K562 (cell line): ENCODE measurements at regions not wholly inside any gene's neighbourhood (a gene's known extent, or its start where the extent isn't known, plus 50 kb on each side); places are given as distances from the start of the nearest gene placed in this dataset.
"Not testable (repeated sequence)": the region's sequence is repeated elsewhere in the genome, so short reads cannot be mapped to it uniquely, and the experiment has no call there.

Experiments used
- ATAC-seq: fragments of 200-7000 bp; cut with Tn5 transposase; 3 replicates; pipeline ENCODE4 v1.9.1; 2020; ENCODE audit warnings: moderate library complexity
- BruUV-seq: library from RNA; stranded (reverse); fragments of 400-500 nt; replicated peaks from 2 replicates; lab custom pipeline; 2021; lab: Mats Ljungman, UMichigan
- CTCF ChIA-PET: fragments of 300-600 bp; formaldehyde crosslinking; extraction: SDS; loops from one replicate; lab custom pipeline; 2021; ENCODE audit warnings: low intra/inter-chr PET ratio; lab: Yijun Ruan, JAX
- POLR2A ChIA-PET: fragments of 300-600, 350-650 bp; sonication (Branson Sonifier 250); formaldehyde crosslinking; extraction: SDS; loops from one replicate; lab custom pipeline; 2021; ENCODE audit warnings: antibody characterized with exemption, inconsistent platforms; lab: Yijun Ruan, JAX
- DNase-seq, 4 experiments: peaks; one replicate each; pipeline versions ENCODE4 v3.0.0 to v3.0.0-alpha.2; 2011 to 2018; ENCODE audit warnings: low spot score in 3 of 4, mixed read lengths in 3 of 4; ENCODE audit errors: extremely low read depth in 1 of 4
- FAIRE-seq: peaks from 2 replicates; lab custom pipeline; 2011; peaks lifted over from hg19 to GRCh38; lab: Jason Lieb, UNC
- H2AFZ ChIP-seq: 2 replicates; pipeline ENCODE4 v1.6.0; 2011; ENCODE audit warnings: low read depth, low read length, control low read depth, inconsistent platforms
- H3K27ac ChIP-seq: fragments of 200-600 bp; 3 replicates; pipeline ENCODE4 v1.8.0; 2011; ENCODE audit warnings: low read depth, mild to moderate bottlenecking, control low read depth, inconsistent platforms, low read length, moderate library complexity, mixed read lengths; ENCODE audit errors: extremely low read depth
- H3K27me3 ChIP-seq, 2 experiments: fragments of 300-600 bp in 1 of 2; 2 replicates in 1 of 2; 3 replicates in 1 of 2; pipeline versions ENCODE4 v1.6.0 to v1.8.0; 2011; ENCODE audit warnings: inconsistent platforms in 2 of 2, low read length in 2 of 2, mild to moderate bottlenecking in 1 of 2, mixed read lengths in 1 of 2, moderate library complexity in 1 of 2; ENCODE audit not compliant: control insufficient read depth in 2 of 2, insufficient read depth in 2 of 2
- H3K36me3 ChIP-seq: fragments of 300-600 bp; 3 replicates; pipeline ENCODE4 v1.8.0; 2011; ENCODE audit warnings: mild to moderate bottlenecking, low read length, inconsistent platforms; ENCODE audit not compliant: control insufficient read depth, insufficient read depth
- H3K4me1 ChIP-seq, 2 experiments: fragments of 200-600 bp in 1 of 2; replicated peaks in 1 of 2; 2 replicates in 1 of 2; 3 replicates in 1 of 2; pipeline versions ENCODE4 v1.5.1 to v1.8.0; 2011; ENCODE audit warnings: inconsistent platforms in 2 of 2, low read length in 2 of 2, mild to moderate bottlenecking in 1 of 2, mixed read lengths in 1 of 2, moderate library complexity in 1 of 2; ENCODE audit not compliant: control insufficient read depth in 2 of 2, insufficient read depth in 2 of 2
- H3K4me2 ChIP-seq: 2 replicates; pipeline ENCODE4 v1.6.1; 2011; ENCODE audit warnings: low read length, control low read depth, inconsistent platforms, mixed read lengths; ENCODE audit not compliant: insufficient read depth
- H3K4me3 ChIP-seq: fragments of 200-600 bp; sonication (generic), shearing (Covaris generic); 2 replicates; pipeline ENCODE4 v1.5.1; 2016; ENCODE audit warnings: control low read depth, inconsistent platforms
- H3K79me2 ChIP-seq: fragments of 200-600 bp; 3 replicates; pipeline ENCODE4 v1.8.0; 2011; ENCODE audit warnings: low read length, inconsistent platforms; ENCODE audit not compliant: control insufficient read depth, insufficient read depth
- H3K9ac ChIP-seq, 2 experiments: 2 replicates each; pipeline versions ENCODE4 v1.6.0 to v1.6.1; 2011; ENCODE audit warnings: low read depth in 2 of 2, low read length in 2 of 2, control low read depth in 1 of 2, inconsistent platforms in 1 of 2, mild to moderate bottlenecking in 1 of 2, mixed read lengths in 1 of 2; ENCODE audit not compliant: insufficient read depth in 1 of 2
- H3K9me1 ChIP-seq: one replicate; pipeline ENCODE4 v1.6.0; 2011; ENCODE audit warnings: inconsistent platforms, mild to moderate bottlenecking, low read length, moderate library complexity; ENCODE audit not compliant: control insufficient read depth, insufficient read depth
- H3K9me3 ChIP-seq: replicated peaks from 2 replicates; pipeline ENCODE4 v1.5.1; 2011; ENCODE audit warnings: low read depth, low read length, inconsistent platforms; ENCODE audit not compliant: control insufficient read depth, insufficient read depth
- H4K20me1 ChIP-seq: replicated peaks from 2 replicates; pipeline ENCODE4 v1.6.1; 2011; ENCODE audit warnings: low read length, inconsistent platforms, mixed read lengths; ENCODE audit not compliant: control insufficient read depth, insufficient read depth
- HDGF ChIP-seq: fragments of 450-650 bp; IDR thresholded peaks from 2 replicates; pipeline ENCODE4 v1.6.1; 2016
- KAT8 ChIP-seq: fragments of 450-650 bp; IDR thresholded peaks from 2 replicates; pipeline ENCODE4 v1.6.1; 2016; ENCODE audit warnings: low read depth, mild to moderate bottlenecking
- NONO ChIP-seq, 2 experiments: fragments of 200-400 bp in 1 of 2; fragments of 450-650 bp in 1 of 2; formaldehyde crosslinking in 1 of 2; IDR thresholded peaks; 2 replicates each; pipeline ENCODE4 v1.6.1; 2017; ENCODE audit warnings: low read depth in 2 of 2, mild to moderate bottlenecking in 2 of 2, moderate library complexity in 2 of 2, low read length in 1 of 2
- PHB ChIP-seq: fragments of 250-450 bp; sonication (Bioruptor Pico); IDR thresholded peaks from 2 replicates; pipeline ENCODE4 v1.5.0; 2021
- SRSF3 ChIP-seq: fragments of 200-400 bp; formaldehyde crosslinking; IDR thresholded peaks from 2 replicates; pipeline ENCODE4 v1.6.1; 2016; ENCODE audit warnings: mild to moderate bottlenecking, low read length, moderate library complexity; ENCODE audit not compliant: insufficient read depth
- ZBED1 ChIP-seq: IDR thresholded peaks from 2 replicates; pipeline ENCODE4 v1.6.1; 2014
- ZNF717 ChIP-seq: fragments of 250-450 bp; sonication (Bioruptor Pico); IDR thresholded peaks from 2 replicates; pipeline ENCODE4 v1.5.0; 2021
- WGBS: fragments of 100-300 bp; shearing (Covaris generic); methylation state at CpG from one replicate; pipeline ENCODE4 v1.1.6; 2016; ENCODE audit warnings: low coverage, mixed read lengths; ENCODE audit not compliant: insufficient coverage; ENCODE audit errors: missing lambda C conversion rate; 5-methylcytosine and 5-hydroxymethylcytosine counted together
- in situ Hi-C: fragments of 300-500 bp; cut with MboI; formaldehyde crosslinking; loops from 4 replicates; pipeline ENCODE4 v1.15.0; 2018; ENCODE audit warnings: inconsistent platforms, mixed read lengths
- intact Hi-C: fragments of 100-400 bp; cut with micrococcal nuclease; formaldehyde crosslinking; loops from 2 replicates; pipeline ENCODE4 v1.14.2; 2022
- TF ChIP-seq, protein P1 (sequence below): IDR thresholded peaks from 2 replicates; pipeline ENCODE4 v1.6.1; 2011; ENCODE audit warnings: borderline replicate concordance, low read depth, mild to moderate bottlenecking, moderate library complexity, low read length; ENCODE audit not compliant: insufficient read depth, poor library complexity, severe bottlenecking

DNA sequence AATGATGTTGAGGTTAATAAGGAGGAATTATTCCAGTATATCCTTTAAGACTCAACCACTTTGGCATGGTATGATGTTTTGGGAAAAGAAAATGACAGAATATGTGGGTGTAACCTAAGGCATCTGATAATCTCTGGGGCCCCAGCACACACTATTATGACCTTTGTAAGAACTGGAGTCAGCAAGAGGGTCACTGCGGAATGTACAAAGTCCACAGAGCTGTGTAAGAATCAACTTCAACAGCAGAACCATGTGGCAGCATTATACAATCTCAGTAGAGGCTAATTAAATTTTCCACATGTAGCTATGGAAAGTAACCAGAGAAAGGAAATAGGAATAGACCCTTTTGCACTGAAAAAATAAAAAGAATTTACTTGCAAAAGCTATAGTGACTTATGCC is 445.1 kb upstream of the UBE2E3 start:
- Histone ChIP-seq H3K9me1 (no peaks in the 10 kb centered on the region), H4K20me1 (no peaks in the 10 kb centered on the region), H3K4me3 (no peak overlapping the region), H3K9ac (no peak overlapping the region), H3K4me2 (no peak overlapping the region), H3K27ac (no peak overlapping the region), H2AFZ (no peak overlapping the region), H3K79me2 (no peaks in the 10 kb centered on the region), H3K27me3 (no peaks in the 10 kb centered on the region), H3K4me1 (no peaks in the 10 kb centered on the region), H3K36me3 (no peaks in the 10 kb centered on the region), H3K9me3 (no peaks in the 10 kb centered on the region; the same call in 1 of the 2 replicates)
- FAIRE-seq (no peak), DNase-seq (no peak), ATAC-seq (no peak)
- intact Hi-C loops: no loop called here
- TF ChIP-seq KAT8 (no peak), PHB (no peak), ZBED1 (no peak), HDGF (no peak), NONO (IDR thresholded peaks at IDR 0.05; ENCODE audit: low read depth in 2 of 2, low read length in 1 of 2) (no peak), SRSF3 (no peak), ZNF717 (CRISPR knock-in tag) (no peak)
- TF ChIP-seq, protein P1, sequence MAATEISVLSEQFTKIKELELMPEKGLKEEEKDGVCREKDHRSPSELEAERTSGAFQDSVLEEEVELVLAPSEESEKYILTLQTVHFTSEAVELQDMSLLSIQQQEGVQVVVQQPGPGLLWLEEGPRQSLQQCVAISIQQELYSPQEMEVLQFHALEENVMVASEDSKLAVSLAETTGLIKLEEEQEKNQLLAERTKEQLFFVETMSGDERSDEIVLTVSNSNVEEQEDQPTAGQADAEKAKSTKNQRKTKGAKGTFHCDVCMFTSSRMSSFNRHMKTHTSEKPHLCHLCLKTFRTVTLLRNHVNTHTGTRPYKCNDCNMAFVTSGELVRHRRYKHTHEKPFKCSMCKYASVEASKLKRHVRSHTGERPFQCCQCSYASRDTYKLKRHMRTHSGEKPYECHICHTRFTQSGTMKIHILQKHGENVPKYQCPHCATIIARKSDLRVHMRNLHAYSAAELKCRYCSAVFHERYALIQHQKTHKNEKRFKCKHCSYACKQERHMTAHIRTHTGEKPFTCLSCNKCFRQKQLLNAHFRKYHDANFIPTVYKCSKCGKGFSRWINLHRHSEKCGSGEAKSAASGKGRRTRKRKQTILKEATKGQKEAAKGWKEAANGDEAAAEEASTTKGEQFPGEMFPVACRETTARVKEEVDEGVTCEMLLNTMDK: no peak
- no TSS peak for BruUV-seq
- in situ Hi-C loops: no loop called here
- CTCF ChIA-PET: no interaction called here
- WGBS: 27% methylated on average over 1 of the region's 1 CpG
- POLR2A ChIA-PET: interaction anchor here (0.6 kb wide), 1 partner anchor 21 kb away, joined by 3 read pairs; no protein-coding TSS in a partner anchor

DNA sequence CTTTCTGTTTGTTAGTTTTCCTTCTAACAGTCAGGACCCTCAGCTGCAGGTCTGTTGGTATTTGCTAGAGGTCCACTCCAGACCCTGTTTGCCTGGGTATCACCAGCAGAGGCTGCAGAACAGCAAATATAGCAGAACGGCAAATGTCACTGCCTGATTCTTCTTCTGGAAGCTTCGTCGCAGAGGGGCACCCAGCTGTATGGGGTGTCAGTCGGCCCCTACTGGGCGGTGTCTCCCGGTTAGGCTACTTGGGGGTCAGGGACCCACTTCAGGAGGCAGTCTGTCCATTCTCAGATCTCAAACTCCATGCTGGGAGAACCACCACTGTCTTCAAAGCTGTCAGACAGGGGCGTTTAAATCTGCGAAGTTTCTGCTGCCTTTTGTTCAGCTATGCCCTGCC is 448.6 kb upstream of the UBE2E3 start:
- H3K36me3 ChIP-seq, H3K9me1 ChIP-seq, CTCF ChIA-PET, FAIRE-seq, H3K4me3 ChIP-seq, H3K9ac ChIP-seq, H2AFZ ChIP-seq, H3K4me2 ChIP-seq, H3K79me2 ChIP-seq, H3K9me3 ChIP-seq, in situ Hi-C loops, POLR2A ChIA-PET, H3K27me3 ChIP-seq, H3K4me1 ChIP-seq, H3K27ac ChIP-seq, ATAC-seq, DNase-seq, H4K20me1 ChIP-seq, BruUV-seq, intact Hi-C loops: not testable (repeated sequence)
- WGBS: 0% methylated on average over 8 of the region's 8 CpGs
